Lower lobe of right lung (tissue), 2 donors: ENCODE measurements at regions not wholly inside any gene's neighbourhood (a gene's known extent, or its start where the extent isn't known, plus 50 kb on each side); places are given as distances from the start of the nearest gene placed in this dataset.
"Not testable (repeated sequence)": the region's sequence is repeated elsewhere in the genome, so short reads cannot be mapped to it uniquely, and the experiment has no call there.

Experiments
- ATAC-seq, 2 donors: fragments of 200-7000 bp; cut with Tn5 transposase; one replicate each; pipeline ENCODE4 v1.9.1; 2020 to 2022; ENCODE audit warnings: mild to moderate bottlenecking in 2 of 2, moderate library complexity in 2 of 2
- DNase-seq: peaks from one replicate; pipeline ENCODE4 v3.0.0-alpha.2; 2020
- H3K27ac ChIP-seq: fragments of 200-600 bp; one replicate; pipeline ENCODE4 v1.8.0; 2022
- H3K27me3 ChIP-seq: fragments of 200-600 bp; one replicate; pipeline ENCODE4 v1.8.0; 2022; ENCODE audit warnings: low read depth
- H3K36me3 ChIP-seq: fragments of 200-600 bp; one replicate; pipeline ENCODE4 v1.8.0; 2022; ENCODE audit warnings: mild to moderate bottlenecking
- H3K4me1 ChIP-seq: fragments of 200-600 bp; one replicate; pipeline ENCODE4 v1.8.0; 2022
- H3K4me3 ChIP-seq: fragments of 200-600 bp; one replicate; pipeline ENCODE4 v1.8.0; 2022; ENCODE audit warnings: mild to moderate bottlenecking
- H3K9me3 ChIP-seq: fragments of 200-600 bp; one replicate; pipeline ENCODE4 v1.8.0; 2022
- CTCF ChIP-seq: fragments of 200-600 bp; IDR thresholded peaks from one replicate; pipeline ENCODE4 v1.8.0; 2022; ENCODE audit warnings: antibody characterized with exemption, mild to moderate bottlenecking
- intact Hi-C: fragments of 100-400 bp; cut with DNase I; formaldehyde crosslinking; loops from one replicate; pipeline ENCODE4 v1.11.0; 2022
- donor health status: DM: no; HTN: yes; CAD: no; lungs with severe emphysema.

- Histone ChIP-seq H3K36me3 (no peaks in the 10 kb centered on the region), H3K4me1 (peaks cover 13% of the 10 kb centered on the region), H3K27me3 (no peaks in the 10 kb centered on the region), H3K9me3 (no peaks in the 10 kb centered on the region), H3K27ac (no peak overlapping the region), H3K4me3 (no peak overlapping the region)
- no peak for ATAC-seq
- no peak for TF ChIP-seq CTCF
- intact Hi-C loops: no loop called here
- no peak for DNase-seq
These were observed 200.3 kb downstream of the EDN1 start for GRCh38 chr6:12490351-12490903.

GRCh38 chr6:12490904-12491571 lies 200.9 kb downstream of the EDN1 start:
- ATAC-seq: no peak
- Histone ChIP-seq H3K27me3 (no peaks in the 10 kb centered on the region), H3K36me3 (no peaks in the 10 kb centered on the region), H3K4me1 (peaks cover 13% of the 10 kb centered on the region), H3K4me3 (no peak overlapping the region), H3K9me3 (no peaks in the 10 kb centered on the region), H3K27ac (no peak overlapping the region)
- intact Hi-C loops: no loop called here
- no peak for DNase-seq
- TF ChIP-seq CTCF: no peak

- H3K27ac ChIP-seq, H3K27me3 ChIP-seq, H3K4me3 ChIP-seq, DNase-seq, ATAC-seq, intact Hi-C loops, H3K9me3 ChIP-seq, H3K36me3 ChIP-seq: not testable (repeated sequence)
- H3K4me1 ChIP-seq: peaks cover 13% of the 10 kb centered on the region
These were observed 202.8 kb downstream of the EDN1 start for GRCh38 chr6:12492929-12493328.

- ATAC-seq (no peak), DNase-seq (no peak)
- H3K4me3 ChIP-seq: no peak overlapping the region
- TF ChIP-seq CTCF: no peak
- no peaks in the 10 kb centered on the region for H3K9me3 ChIP-seq
- H3K36me3 ChIP-seq: no peaks in the 10 kb centered on the region
- no peak overlapping the region for H3K27ac ChIP-seq
- H3K27me3 ChIP-seq: no peaks in the 10 kb centered on the region
- H3K4me1 ChIP-seq: peaks cover 13% of the 10 kb centered on the region
- intact Hi-C loops: no loop called here
These were observed 203.3 kb downstream of the EDN1 start for GRCh38 chr6:12493446-12493845.

GRCh38 chr6:12494161-12494560 lies 204.0 kb downstream of the EDN1 start:
- Histone ChIP-seq H3K27ac (no peak overlapping the region), H3K9me3 (peaks cover 5% of the 10 kb centered on the region), H3K27me3 (no peaks in the 10 kb centered on the region), H3K36me3 (no peaks in the 10 kb centered on the region), H3K4me1 (peaks cover 13% of the 10 kb centered on the region), H3K4me3 (no peak overlapping the region)
- no peak for TF ChIP-seq CTCF
- DNase-seq (no peak), ATAC-seq (no peak)
- intact Hi-C loops: no loop called here

- Histone ChIP-seq H3K4me1 (no peaks in the 10 kb centered on the region), H3K27ac (no peak overlapping the region), H3K4me3 (no peak overlapping the region), H3K9me3 (peaks cover 5% of the 10 kb centered on the region), H3K36me3 (no peaks in the 10 kb centered on the region), H3K27me3 (no peaks in the 10 kb centered on the region)
- intact Hi-C loops: no loop called here
- DNase-seq: no peak
- no peak for ATAC-seq
- TF ChIP-seq CTCF: no peak
These were observed 211.8 kb downstream of the EDN1 start for GRCh38 chr6:12501990-12502389.
